HAP-1 (cell line): ENCODE measurements at regions not wholly inside any gene's neighbourhood (a gene's known extent, or its start where the extent isn't known, plus 50 kb on each side); places are given as distances from the start of the nearest gene placed in this dataset.

Experiments used
- DNase-seq, 2 experiments: peaks; one replicate each; pipeline ENCODE4 v3.0.0-alpha.2; 2016 to 2020; ENCODE audit warnings: low spot score in 2 of 2
- H3K27me3 ChIP-seq: fragments of 250-450 bp; sonication (Bioruptor Pico); 2 replicates; pipeline ENCODE4 v1.5.1; 2020; ENCODE audit warnings: low read depth, mild to moderate bottlenecking, moderate library complexity
- H3K36me3 ChIP-seq: fragments of 250-450 bp; sonication (Bioruptor Pico); replicated peaks from 2 replicates; pipeline ENCODE4 v1.5.1; 2020; ENCODE audit warnings: mild to moderate bottlenecking
- H3K4me1 ChIP-seq: fragments of 250-450 bp; sonication (Bioruptor Pico); 2 replicates; pipeline ENCODE4 v1.5.1; 2020; ENCODE audit warnings: mild to moderate bottlenecking
- H3K4me3 ChIP-seq: fragments of 250-450 bp; sonication (Bioruptor Pico); 2 replicates; pipeline ENCODE4 v1.5.1; 2020; ENCODE audit warnings: mild to moderate bottlenecking, moderate library complexity
- H3K9me3 ChIP-seq: fragments of 250-450 bp; sonication (Bioruptor Pico); 2 replicates; pipeline ENCODE4 v1.5.1; 2020; ENCODE audit warnings: mild to moderate bottlenecking, moderate library complexity
- in situ Hi-C: fragments of 300-500 bp; cut with MboI; formaldehyde crosslinking; loops from 3 replicates; pipeline ENCODE4 v1.14.3; 2020; ENCODE audit warnings: low sequenced_read_pairs, inconsistent platforms, mixed read lengths

DNA sequence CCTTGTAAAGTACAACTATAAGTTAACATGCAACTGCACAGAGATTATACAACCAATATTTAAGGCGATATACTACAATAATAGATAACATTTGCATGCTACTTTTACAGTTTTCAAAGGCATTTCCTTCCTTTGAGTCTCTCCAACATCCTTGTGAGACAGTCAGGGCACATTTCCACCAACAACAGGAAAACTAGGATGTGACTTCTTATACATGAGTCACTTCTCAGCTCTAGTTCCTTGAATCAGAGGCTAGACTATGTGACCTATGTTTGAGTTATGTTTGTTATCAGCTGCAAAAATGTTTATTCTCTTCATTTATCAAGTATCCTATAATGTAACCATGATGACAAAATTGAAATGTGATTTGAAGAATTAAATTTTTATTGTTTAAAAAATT lies 51.7 kb upstream of the TFAP2D start:
- Histone ChIP-seq H3K27me3 (no peaks in the 10 kb centered on the region), H3K36me3 (no peaks in the 10 kb centered on the region), H3K9me3 (no peaks in the 10 kb centered on the region), H3K4me3 (no peak overlapping the region), H3K4me1 (no peaks in the 10 kb centered on the region)
- in situ Hi-C loops, result no loop called here
- DNase-seq, result no peak
